Right atrium auricular region (tissue), 2 donors: ENCODE measurements at regions not wholly inside any gene's neighbourhood (a gene's known extent, or its start where the extent isn't known, plus 50 kb on each side); places are given as distances from the start of the nearest gene placed in this dataset.
"Not testable (repeated sequence)": the region's sequence is repeated elsewhere in the genome, so short reads cannot be mapped to it uniquely, and the experiment has no call there.

Experiments
- DNase-seq: peaks from one replicate; pipeline ENCODE4 v3.0.0-alpha.2; 2019; ENCODE audit warnings: low spot score
- H3K27ac ChIP-seq, 2 donors: fragments of 200-600 bp; sonication (generic); 1 replicate in 1 of 2; 2 replicates in 1 of 2; pipeline ENCODE4 v1.5.1; 2016 to 2019
- H3K27me3 ChIP-seq, 2 donors: fragments of 200-600 bp; sonication (generic); one replicate each; pipeline versions ENCODE4 v1.5.1 to v1.6.0; 2017 to 2019
- H3K36me3 ChIP-seq: fragments of 200-600 bp; sonication (generic); one replicate; pipeline ENCODE4 v1.5.1; 2016
- H3K4me1 ChIP-seq, 2 donors: fragments of 200-600 bp; sonication (generic); one replicate each; pipeline versions ENCODE4 v1.5.1 to v1.6.0; 2017 to 2019
- H3K4me3 ChIP-seq, 2 donors: fragments of 200-600 bp; sonication (generic); 1 replicate in 1 of 2; 2 replicates in 1 of 2; pipeline ENCODE4 v1.5.1; 2017 to 2019; ENCODE audit warnings: mild to moderate bottlenecking in 1 of 2, moderate library complexity in 1 of 2
- H3K9me3 ChIP-seq, 2 donors: fragments of 200-600 bp; sonication (generic); one replicate each; pipeline ENCODE4 v1.5.1; 2019
- CTCF ChIP-seq, 2 donors: fragments of 200-600 bp; sonication (generic); IDR thresholded peaks; one replicate each; pipeline ENCODE4 v1.5.1; 2019; ENCODE audit warnings: antibody characterized with exemption in 2 of 2

GRCh38 chr2:194870974-194871535 is 786.0 kb upstream of the SLC39A10 start:
- H3K27ac ChIP-seq: no peak overlapping the region
- no peak for TF ChIP-seq CTCF (IDR thresholded peaks at IDR 0.05)
- no peak for DNase-seq
- H3K4me3 ChIP-seq: no peak overlapping the region
- no peaks in the 10 kb centered on the region for H3K36me3 ChIP-seq
- no peaks in the 10 kb centered on the region for H3K27me3 ChIP-seq
- H3K9me3 ChIP-seq: no peaks in the 10 kb centered on the region
- no peaks in the 10 kb centered on the region for H3K4me1 ChIP-seq

- H3K4me3 ChIP-seq: no peak overlapping the region
- TF ChIP-seq CTCF (IDR thresholded peaks at IDR 0.05): peak in 1 of 2 donors; percentile 44
These were observed 789.7 kb upstream of the SLC39A10 start for GRCh38 chr2:194867328-194867727.

GRCh38 chr2:194854941-194855340 is 802.1 kb upstream of the SLC39A10 start:
- Histone ChIP-seq H3K27me3 (no peaks in the 10 kb centered on the region), H3K27ac (no peak overlapping the region), H3K36me3 (no peaks in the 10 kb centered on the region), H3K9me3 (no peaks in the 10 kb centered on the region), H3K4me3 (no peak overlapping the region), H3K4me1 (no peaks in the 10 kb centered on the region)
- DNase-seq: no peak
- TF ChIP-seq CTCF (IDR thresholded peaks at IDR 0.05): no peak

More at GRCh38 chr2:194867328-194867727, 789.7 kb upstream of the SLC39A10 start:
- Histone ChIP-seq H3K4me1 (no peaks in the 10 kb centered on the region), H3K36me3 (no peaks in the 10 kb centered on the region), H3K27ac (no peak overlapping the region), H3K9me3 (no peaks in the 10 kb centered on the region), H3K27me3 (no peaks in the 10 kb centered on the region)
- DNase-seq: no peak

- H3K9me3 ChIP-seq: no peaks in the 10 kb centered on the region
- no peaks in the 10 kb centered on the region for H3K36me3 ChIP-seq
- no peaks in the 10 kb centered on the region for H3K27me3 ChIP-seq
- no peaks in the 10 kb centered on the region for H3K4me1 ChIP-seq
- no peak overlapping the region for H3K4me3 ChIP-seq
- no peak overlapping the region for H3K27ac ChIP-seq
- DNase-seq: no peak
- TF ChIP-seq CTCF (IDR thresholded peaks at IDR 0.05): no peak
These were observed 814.2 kb upstream of the SLC39A10 start for GRCh38 chr2:194842871-194843270.

- not testable (repeated sequence) for H3K36me3 ChIP-seq, H3K9me3 ChIP-seq, H3K4me3 ChIP-seq, H3K4me1 ChIP-seq, DNase-seq, H3K27ac ChIP-seq, H3K27me3 ChIP-seq
These were observed 822.7 kb upstream of the SLC39A10 start for GRCh38 chr2:194834371-194834770.

GRCh38 chr2:194826241-194826640 is 830.8 kb upstream of the SLC39A10 start:
- Histone ChIP-seq H3K4me3 (no peak overlapping the region), H3K4me1 (no peaks in the 10 kb centered on the region), H3K27me3 (no peaks in the 10 kb centered on the region), H3K36me3 (no peaks in the 10 kb centered on the region), H3K9me3 (no peaks in the 10 kb centered on the region), H3K27ac (no peak overlapping the region)
- DNase-seq: no peak
- TF ChIP-seq CTCF (IDR thresholded peaks at IDR 0.05): no peak
